ENCODE measurements at regions not wholly inside any gene's neighbourhood (a gene's known extent, or its start where the extent isn't known, plus 50 kb on each side); places are given as distances from the start of the nearest gene placed in this dataset.

- no peak for DNase-seq (ENCODE audit: low spot score)
Measured at GRCh38 chr1:65097076-65097475, 50.9 kb upstream of the AK4 start.

Data from kidney tubule cell (primary cell).